MCF 10A (cell line): ENCODE measurements at regions not wholly inside any gene's neighbourhood (a gene's known extent, or its start where the extent isn't known, plus 50 kb on each side); places are given as distances from the start of the nearest gene placed in this dataset.

Source experiments
- BruUV-seq: library from RNA; stranded (reverse); fragments of 400-500 nt; replicated peaks from 2 replicates; lab custom pipeline; 2021; lab: Mats Ljungman, UMichigan
- CTCF ChIA-PET: fragments of 300-600 bp; sonication (Branson Sonifier 250); formaldehyde crosslinking; extraction: SDS; loops from one replicate; lab custom pipeline; 2021; ENCODE audit warnings: antibody characterized with exemption, inconsistent platforms; lab: Yijun Ruan, JAX
- POLR2A ChIA-PET: fragments of 300-600, 350-650 bp; sonication (Branson Sonifier 250); formaldehyde crosslinking; extraction: SDS; loops from one replicate; lab custom pipeline; 2020; ENCODE audit warnings: antibody characterized with exemption, inconsistent platforms; lab: Yijun Ruan, JAX
- DNase-seq: peaks from one replicate; pipeline ENCODE4 v3.0.0-alpha.2; 2018; ENCODE audit not compliant: unreplicated experiment
- H3K27ac Mint-ChIP-seq: one replicate; pipeline ENCODE4 v1.8.0; 2022; ENCODE audit warnings: mild to moderate bottlenecking, low read depth, mixed read lengths; ENCODE audit not compliant: unreplicated experiment
- H3K27me3 Mint-ChIP-seq: one replicate; pipeline ENCODE4 v1.8.0; 2022; ENCODE audit warnings: mixed read lengths; ENCODE audit not compliant: insufficient read depth, unreplicated experiment
- H3K36me3 Mint-ChIP-seq: one replicate; pipeline ENCODE4 v1.8.0; 2022; ENCODE audit warnings: mild to moderate bottlenecking, moderate library complexity, mixed read lengths; ENCODE audit not compliant: insufficient read depth, unreplicated experiment
- H3K4me1 Mint-ChIP-seq: one replicate; pipeline ENCODE4 v1.8.0; 2022; ENCODE audit warnings: mixed read lengths; ENCODE audit not compliant: insufficient read depth, unreplicated experiment
- H3K4me3 Mint-ChIP-seq: one replicate; pipeline ENCODE4 v1.8.0; 2022; ENCODE audit warnings: mild to moderate bottlenecking, moderate library complexity, mixed read lengths; ENCODE audit not compliant: unreplicated experiment
- H3K9me3 Mint-ChIP-seq: one replicate; pipeline ENCODE4 v1.8.0; 2022; ENCODE audit warnings: mixed read lengths; ENCODE audit not compliant: unreplicated experiment
- CTCF ChIP-seq: fragments of 200-600 bp; IDR thresholded peaks from one replicate; pipeline ENCODE4 v1.8.0; 2022; ENCODE audit warnings: antibody characterized with exemption, mild to moderate bottlenecking; ENCODE audit not compliant: unreplicated experiment
- intact Hi-C: fragments of 100-400 bp; cut with micrococcal nuclease; formaldehyde crosslinking; loops from 2 replicates; pipeline ENCODE4 v1.14.1; 2022

- POLR2A ChIA-PET: no interaction called here
- no peaks in the 10 kb centered on the region for H3K36me3 Mint-ChIP-seq
Observed at GRCh38 chr20:11063444-11063843, 389.6 kb upstream of the JAG1 start.

GRCh38 chr20:11064946-11065345 lies 391.1 kb upstream of the JAG1 start:
- Mint-ChIP-seq H3K27ac (no peak overlapping the region), H3K36me3 (no peaks in the 10 kb centered on the region), H3K4me1 (no peaks in the 10 kb centered on the region), H3K27me3 (no peaks in the 10 kb centered on the region), H3K4me3 (no peak overlapping the region), H3K9me3 (no peaks in the 10 kb centered on the region)
- DNase-seq: no peak
- CTCF ChIA-PET: no interaction called here
- intact Hi-C loops: no loop called here
- BruUV-seq: no TSS peak
- TF ChIP-seq CTCF: no peak
- POLR2A ChIA-PET: no interaction called here

More at GRCh38 chr20:11063444-11063843, 389.6 kb upstream of the JAG1 start:
- Mint-ChIP-seq H3K4me1 (no peaks in the 10 kb centered on the region), H3K27me3 (no peaks in the 10 kb centered on the region), H3K4me3 (no peak overlapping the region), H3K9me3 (no peaks in the 10 kb centered on the region), H3K27ac (no peak overlapping the region)
- BruUV-seq: no TSS peak
- CTCF ChIA-PET: no interaction called here
- DNase-seq: no peak
- intact Hi-C loops: no loop called here
- TF ChIP-seq CTCF: no peak

- Mint-ChIP-seq H3K27ac (no peak overlapping the region), H3K27me3 (no peaks in the 10 kb centered on the region), H3K4me1 (no peaks in the 10 kb centered on the region), H3K9me3 (peaks cover 12% of the 10 kb centered on the region), H3K4me3 (no peak overlapping the region), H3K36me3 (no peaks in the 10 kb centered on the region)
- CTCF ChIA-PET: no interaction called here
- no peak for DNase-seq
- TF ChIP-seq CTCF: no peak
- BruUV-seq: no TSS peak
- POLR2A ChIA-PET: no interaction called here
- intact Hi-C loops: no loop called here
Observed at GRCh38 chr20:11067359-11067758, 393.6 kb upstream of the JAG1 start.

GRCh38 chr20:11072982-11073381 lies 399.2 kb upstream of the JAG1 start:
- no TSS peak for BruUV-seq
- H3K27ac Mint-ChIP-seq: no peak overlapping the region
- CTCF ChIA-PET: interaction anchor here (0.6 kb wide), 1 partner anchor 344 kb away, joined by 3 read pairs; no protein-coding TSS in a partner anchor

More at GRCh38 chr20:11072982-11073381, 399.2 kb upstream of the JAG1 start:
- peaks cover 18% of the 10 kb centered on the region for H3K9me3 Mint-ChIP-seq
- DNase-seq: no peak
- H3K4me3 Mint-ChIP-seq: no peak overlapping the region
- H3K36me3 Mint-ChIP-seq: no peaks in the 10 kb centered on the region
- intact Hi-C loops: no loop called here
- H3K4me1 Mint-ChIP-seq: no peaks in the 10 kb centered on the region
- H3K27me3 Mint-ChIP-seq: no peaks in the 10 kb centered on the region
- POLR2A ChIA-PET: interaction anchor here (0.5 to 0.7 kb wide), 2 partner anchors 18 to 90 kb away, joined by 3 read pairs; no protein-coding TSS in a partner anchor
- TF ChIP-seq CTCF: no peak
